Pancreas (tissue), 10 donors: ENCODE measurements at regions not wholly inside any gene's neighbourhood (a gene's known extent, or its start where the extent isn't known, plus 50 kb on each side); places are given as distances from the start of the nearest gene placed in this dataset.

Source experiments
- ATAC-seq, 4 donors: fragments of 200-7000 bp; cut with Tn5 transposase; one replicate each; pipeline versions ENCODE4 v1.8.0 to v1.9.1; 2020; ENCODE audit warnings: mild to moderate bottlenecking in 4 of 4, moderate library complexity in 4 of 4
- DNase-seq, 6 donors: peaks; one replicate each; pipeline ENCODE4 v3.0.0-alpha.2; 2020
- FAIRE-seq: peaks from 2 replicates; lab custom pipeline; 2012; peaks lifted over from hg19 to GRCh38; lab: Jason Lieb, UNC
- H3K27ac ChIP-seq, 4 donors: fragments of 200-600 bp; sonication (generic); 1 replicate in 3 of 4; 2 replicates in 1 of 4; pipeline versions ENCODE4 v1.5.0 to v1.8.0; 2020
- H3K27me3 ChIP-seq, 4 donors: fragments of 200-600 bp; one replicate each; pipeline ENCODE4 v1.8.0; 2021
- H3K36me3 ChIP-seq, 3 donors: fragments of 200-600 bp; sonication (generic) in 1 of 3; one replicate each; pipeline versions ENCODE4 v1.5.0 to v1.8.0; 2020 to 2021
- H3K4me1 ChIP-seq, 3 donors: fragments of 200-600 bp; one replicate each; pipeline ENCODE4 v1.8.0; 2021
- H3K4me3 ChIP-seq, 4 donors: fragments of 200-600 bp; sonication (generic) in 2 of 4; one replicate each; pipeline versions ENCODE4 v1.5.0 to v1.8.0; 2020 to 2021
- H3K9me3 ChIP-seq, 4 donors: fragments of 200-600 bp; one replicate each; pipeline ENCODE4 v1.8.0; 2021
- CTCF ChIP-seq, 4 donors: fragments of 200-600 bp; sonication (generic) in 3 of 4; IDR thresholded peaks; one replicate each; pipeline versions ENCODE4 v1.5.0 to v1.8.0; 2021; ENCODE audit warnings: antibody characterized with exemption in 4 of 4
- WGBS, 2 donors: extraction: QIAGEN DNeasy Blood & Tissue Kit; methylation state at CpG; one replicate each; pipeline ENCODE4 v1.1.7; 2013; 5-methylcytosine and 5-hydroxymethylcytosine counted together
- intact Hi-C, 3 donors: fragments of 100-400 bp; cut with DNase I; formaldehyde crosslinking; loops; one replicate each; pipeline versions ENCODE4 v1.11.1 to v1.14.2; 2022
- donor health status: healthy with polysubstance abuse.
- donor health status: DM: no; HTN: no; CAD: no; lungs with moderate emphysema.
- donor health status: DM: no; HTN: no; CAD: no.
- donor health status: control.
- donor health status: control.
- donor health status: Bipolar disorder and iron deficiency.
- donor health status: DM: yes; HTN: yes; CAD: no.
- donor health status: DM: no; HTN: no; CAD: no.
- donor health status: DM: no; HTN: no; CAD: no.
- donor health status: DM: yes; HTN: yes; CAD: no.

GRCh38 chr20:60892095-60892813 lies 359.8 kb upstream of the CDH4 start:
- no peaks in the 10 kb centered on the region for H3K4me1 ChIP-seq
- no peaks in the 10 kb centered on the region for H3K9me3 ChIP-seq
- WGBS, 2 donors, result 74 to 91% methylated on average over 3 of the region's 3 CpGs
- TF ChIP-seq CTCF (IDR thresholded peaks at IDR 0.05), result no peak
- H3K27ac ChIP-seq, result no peak overlapping the region
- FAIRE-seq (no peak), ATAC-seq (no peak), DNase-seq (no peak)
- no peaks in the 10 kb centered on the region for H3K27me3 ChIP-seq
- no peaks in the 10 kb centered on the region for H3K36me3 ChIP-seq
- H3K4me3 ChIP-seq, result no peak overlapping the region
- intact Hi-C loops, result no loop called here

- ATAC-seq, result no peak
- no peak overlapping the region for H3K4me3 ChIP-seq
- H3K4me1 ChIP-seq, result no peaks in the 10 kb centered on the region
- TF ChIP-seq CTCF (IDR thresholded peaks at IDR 0.05), result no peak
- H3K27me3 ChIP-seq, result no peaks in the 10 kb centered on the region
- WGBS, 2 donors, result 70 to 88% methylated on average over 5 of the region's 5 CpGs
- FAIRE-seq, result no peak
- no peaks in the 10 kb centered on the region for H3K36me3 ChIP-seq
- no peaks in the 10 kb centered on the region for H3K9me3 ChIP-seq
- intact Hi-C loops, result no loop called here
- no peak for DNase-seq
- no peak overlapping the region for H3K27ac ChIP-seq
Observed at GRCh38 chr20:60894091-60894490, 358.0 kb upstream of the CDH4 start.

GRCh38 chr20:60895363-60896079 lies 356.5 kb upstream of the CDH4 start:
- 65 to 72% methylated on average over 5 of the region's 5 CpGs for WGBS, 2 donors
- Histone ChIP-seq H3K4me1 (no peaks in the 10 kb centered on the region), H3K27ac (no peak overlapping the region), H3K9me3 (no peaks in the 10 kb centered on the region), H3K27me3 (no peaks in the 10 kb centered on the region), H3K36me3 (no peaks in the 10 kb centered on the region), H3K4me3 (no peak overlapping the region)
- no peak for FAIRE-seq
- ATAC-seq, result no peak
- intact Hi-C loops, result no loop called here
- TF ChIP-seq CTCF (IDR thresholded peaks at IDR 0.05), result no peak
- DNase-seq, result no peak

GRCh38 chr20:60897976-60898375 lies 354.1 kb upstream of the CDH4 start:
- TF ChIP-seq CTCF (IDR thresholded peaks at IDR 0.05), result no peak
- FAIRE-seq (no peak), DNase-seq (no peak), ATAC-seq (no peak)
- H3K4me1 ChIP-seq, result no peaks in the 10 kb centered on the region
- no peak overlapping the region for H3K4me3 ChIP-seq
- WGBS, 2 donors, result 48 to 59% methylated on average over 2 of the region's 2 CpGs
- no peaks in the 10 kb centered on the region for H3K9me3 ChIP-seq
- H3K27ac ChIP-seq, result no peak overlapping the region
- H3K36me3 ChIP-seq, result no peaks in the 10 kb centered on the region
- intact Hi-C loops, result no loop called here
- H3K27me3 ChIP-seq, result no peaks in the 10 kb centered on the region

GRCh38 chr20:60899320-60899719 lies 352.7 kb upstream of the CDH4 start:
- 57 to 62% methylated on average over 2 of the region's 2 CpGs for WGBS, 2 donors
- Histone ChIP-seq H3K36me3 (no peaks in the 10 kb centered on the region), H3K4me3 (no peak overlapping the region), H3K27ac (no peak overlapping the region), H3K27me3 (no peaks in the 10 kb centered on the region), H3K4me1 (no peaks in the 10 kb centered on the region), H3K9me3 (no peaks in the 10 kb centered on the region)
- intact Hi-C loops, result no loop called here
- no peak for TF ChIP-seq CTCF (IDR thresholded peaks at IDR 0.05)
- DNase-seq (no peak), ATAC-seq (no peak), FAIRE-seq (no peak)
